ENCODE measurements at regions not wholly inside any gene's neighbourhood (a gene's known extent, or its start where the extent isn't known, plus 50 kb on each side); places are given as distances from the start of the nearest gene placed in this dataset.
"Not testable (repeated sequence)": the region's sequence is repeated elsewhere in the genome, so short reads cannot be mapped to it uniquely, and the experiment has no call there.

- Mint-ChIP-seq H3K27ac (no peak overlapping the region), H3K4me3 (no peak overlapping the region), H3K9me3 (peaks cover 0 to 2% (median 0%) of the 10 kb centered on the region in 11 donors), H3K4me1 (no peaks in the 10 kb centered on the region), H3K36me3 (no peaks in the 10 kb centered on the region), H3K27me3 (peaks cover 0 to 4% (median 0%) of the 10 kb centered on the region in 5 donors)
- CTCF ChIA-PET, result no interaction called here
- Histone ChIP-seq H3K27me3 (ENCODE audit: control insufficient read depth in 2 of 2, insufficient read depth in 2 of 2, low read length in 2 of 2) (no peaks in the 10 kb centered on the region), H3K9me3 (ENCODE audit: control insufficient read depth in 2 of 3, low read length in 3 of 3) (no peaks in the 10 kb centered on the region), H3K36me3 (ENCODE audit: control insufficient read depth in 2 of 3, insufficient read depth in 3 of 3, low read length in 3 of 3) (no peaks in the 10 kb centered on the region), H3K4me1 (ENCODE audit: control insufficient read depth in 2 of 2, insufficient read depth in 2 of 2, low read length in 2 of 2) (no peaks in the 10 kb centered on the region), H3K4me3 (ENCODE audit: low read length) (no peak overlapping the region), H3K27ac (ENCODE audit: low read depth, low read length) (no peak overlapping the region)
- intact Hi-C loops (cut with micrococcal nuclease), result no loop called here
- no peak for DNase-seq
- no peak for ATAC-seq
- POLR2A ChIA-PET, result no interaction called here
Observed at GRCh38 chr2:150809103-150809502, 321.6 kb upstream of the RND3 start.

GRCh38 chr2:150806336-150806735 is 318.9 kb upstream of the RND3 start:
- Histone ChIP-seq H3K27ac (ENCODE audit: low read depth, low read length) (no peak overlapping the region), H3K4me3 (ENCODE audit: low read length) (no peak overlapping the region), H3K36me3 (ENCODE audit: control insufficient read depth in 2 of 3, insufficient read depth in 3 of 3, low read length in 3 of 3) (no peaks in the 10 kb centered on the region), H3K27me3 (ENCODE audit: control insufficient read depth in 2 of 2, insufficient read depth in 2 of 2, low read length in 2 of 2) (no peaks in the 10 kb centered on the region), H3K4me1 (ENCODE audit: control insufficient read depth in 2 of 2, insufficient read depth in 2 of 2, low read length in 2 of 2) (no peaks in the 10 kb centered on the region), H3K9me3 (ENCODE audit: control insufficient read depth in 2 of 3, low read length in 3 of 3) (no peaks in the 10 kb centered on the region)
- ATAC-seq (no peak), DNase-seq (no peak)
- H3K27ac Mint-ChIP-seq, result no peak overlapping the region
- ChIA-PET POLR2A (no interaction called here), CTCF (no interaction called here)
- no peaks in the 10 kb centered on the region for H3K4me1 Mint-ChIP-seq
- no peaks in the 10 kb centered on the region for H3K36me3 Mint-ChIP-seq
- H3K4me3 Mint-ChIP-seq, result no peak overlapping the region
- peaks cover 0 to 2% (median 0%) of the 10 kb centered on the region in 11 donors for H3K9me3 Mint-ChIP-seq
- peaks cover 0 to 12% (median 0%) of the 10 kb centered on the region in 5 donors for H3K27me3 Mint-ChIP-seq
- intact Hi-C loops (cut with micrococcal nuclease), result no loop called here

GRCh38 chr2:150803689-150804398 is 316.4 kb upstream of the RND3 start:
- no peaks in the 10 kb centered on the region for H3K36me3 ChIP-seq (ENCODE audit: control insufficient read depth in 2 of 3, insufficient read depth in 3 of 3, low read length in 3 of 3)
- H3K27me3 ChIP-seq (ENCODE audit: control insufficient read depth in 2 of 2, insufficient read depth in 2 of 2, low read length in 2 of 2), result no peaks in the 10 kb centered on the region
- Mint-ChIP-seq H3K4me3 (no peak overlapping the region), H3K9me3 (peaks cover 0 to 2% (median 0%) of the 10 kb centered on the region in 11 donors), H3K4me1 (no peaks in the 10 kb centered on the region), H3K27ac (no peak overlapping the region), H3K36me3 (no peaks in the 10 kb centered on the region), H3K27me3 (peaks cover 0 to 12% (median 0%) of the 10 kb centered on the region in 5 donors)
- no peak overlapping the region for H3K27ac ChIP-seq (ENCODE audit: low read depth, low read length)
- H3K4me1 ChIP-seq (ENCODE audit: control insufficient read depth in 2 of 2, insufficient read depth in 2 of 2, low read length in 2 of 2), result no peaks in the 10 kb centered on the region
- H3K4me3 ChIP-seq (ENCODE audit: low read length), result no peak overlapping the region
- intact Hi-C loops (cut with micrococcal nuclease), result no loop called here
- ChIA-PET CTCF (no interaction called here), POLR2A (no interaction called here)
- no peaks in the 10 kb centered on the region for H3K9me3 ChIP-seq (ENCODE audit: control insufficient read depth in 2 of 3, low read length in 3 of 3)
- ATAC-seq (no peak), DNase-seq (no peak)

- intact Hi-C loops (cut with micrococcal nuclease), result no loop called here
- no peaks in the 10 kb centered on the region for H3K4me1 ChIP-seq (ENCODE audit: control insufficient read depth in 2 of 2, insufficient read depth in 2 of 2, low read length in 2 of 2)
- ATAC-seq (no peak), DNase-seq (no peak)
- H3K9me3 ChIP-seq (ENCODE audit: control insufficient read depth in 2 of 3, low read length in 3 of 3), result no peaks in the 10 kb centered on the region
- H3K27me3 Mint-ChIP-seq, result peaks cover 0 to 12% (median 0%) of the 10 kb centered on the region in 5 donors
- peaks cover 0 to 2% (median 0%) of the 10 kb centered on the region in 11 donors for H3K9me3 Mint-ChIP-seq
- H3K27me3 ChIP-seq (ENCODE audit: control insufficient read depth in 2 of 2, insufficient read depth in 2 of 2, low read length in 2 of 2), result no peaks in the 10 kb centered on the region
- H3K4me1 Mint-ChIP-seq, result no peaks in the 10 kb centered on the region
- H3K27ac ChIP-seq (ENCODE audit: low read depth, low read length), result no peak overlapping the region
- no peaks in the 10 kb centered on the region for H3K36me3 Mint-ChIP-seq
- H3K27ac Mint-ChIP-seq, result no peak overlapping the region
- CTCF ChIA-PET, result no interaction called here
- no peak overlapping the region for H3K4me3 ChIP-seq (ENCODE audit: low read length)
- H3K36me3 ChIP-seq (ENCODE audit: control insufficient read depth in 2 of 3, insufficient read depth in 3 of 3, low read length in 3 of 3), result no peaks in the 10 kb centered on the region
- H3K4me3 Mint-ChIP-seq, result no peak overlapping the region
- POLR2A ChIA-PET, result no interaction called here
Observed at GRCh38 chr2:150802635-150803034, 315.2 kb upstream of the RND3 start.

- H3K27ac ChIP-seq (ENCODE audit: low read depth, low read length); H3K36me3 Mint-ChIP-seq; H3K27me3 ChIP-seq (ENCODE audit: control insufficient read depth in 2 of 2, insufficient read depth in 2 of 2, low read length in 2 of 2); CTCF ChIA-PET; H3K36me3 ChIP-seq (ENCODE audit: control insufficient read depth in 2 of 3, insufficient read depth in 3 of 3, low read length in 3 of 3); H3K4me3 Mint-ChIP-seq; H3K4me1 Mint-ChIP-seq; H3K27ac Mint-ChIP-seq; H3K4me3 ChIP-seq (ENCODE audit: low read length); H3K9me3 ChIP-seq (ENCODE audit: control insufficient read depth in 2 of 3, low read length in 3 of 3); intact Hi-C loops (cut with micrococcal nuclease); POLR2A ChIA-PET; DNase-seq; H3K4me1 ChIP-seq (ENCODE audit: control insufficient read depth in 2 of 2, insufficient read depth in 2 of 2, low read length in 2 of 2); ATAC-seq: not testable (repeated sequence)
- Mint-ChIP-seq H3K9me3 (peaks cover 0 to 12% (median 4%) of the 10 kb centered on the region in 11 donors), H3K27me3 (peaks cover 0 to 13% (median 0%) of the 10 kb centered on the region in 5 donors)
Observed at GRCh38 chr2:150796236-150796635, 308.8 kb upstream of the RND3 start.

GRCh38 chr2:150792780-150793300 is 305.4 kb upstream of the RND3 start:
- Mint-ChIP-seq H3K4me3 (no peak overlapping the region), H3K36me3 (no peaks in the 10 kb centered on the region), H3K9me3 (peaks cover 0 to 12% (median 4%) of the 10 kb centered on the region in 11 donors), H3K4me1 (no peaks in the 10 kb centered on the region), H3K27ac (no peak overlapping the region), H3K27me3 (peaks cover 0 to 13% (median 0%) of the 10 kb centered on the region in 5 donors)
- ChIA-PET POLR2A (no interaction called here), CTCF (interaction anchor here (0.6 kb wide), 1 partner anchor 45 kb away, joined by 3 read pairs; no protein-coding TSS in a partner anchor)
- Histone ChIP-seq H3K27ac (ENCODE audit: low read depth, low read length) (no peak overlapping the region), H3K27me3 (ENCODE audit: control insufficient read depth in 2 of 2, insufficient read depth in 2 of 2, low read length in 2 of 2) (no peaks in the 10 kb centered on the region), H3K36me3 (ENCODE audit: control insufficient read depth in 2 of 3, insufficient read depth in 3 of 3, low read length in 3 of 3) (no peaks in the 10 kb centered on the region), H3K4me1 (ENCODE audit: control insufficient read depth in 2 of 2, insufficient read depth in 2 of 2, low read length in 2 of 2) (no peaks in the 10 kb centered on the region), H3K9me3 (ENCODE audit: control insufficient read depth in 2 of 3, low read length in 3 of 3) (peaks cover 0 to 4% (median 0%) of the 10 kb centered on the region in 3 experiments), H3K4me3 (ENCODE audit: low read length) (no peak overlapping the region)
- ATAC-seq, result no peak
- no peak for DNase-seq
- intact Hi-C loops (cut with micrococcal nuclease), result no loop called here

- H3K9me3 Mint-ChIP-seq, result peaks cover 0 to 12% (median 4%) of the 10 kb centered on the region in 11 donors
- CTCF ChIA-PET, result no interaction called here
Observed at GRCh38 chr2:150791567-150791966, 304.1 kb upstream of the RND3 start.

More at GRCh38 chr2:150791567-150791966, 304.1 kb upstream of the RND3 start:
- intact Hi-C loops (cut with micrococcal nuclease), result no loop called here
- Histone ChIP-seq H3K36me3 (ENCODE audit: control insufficient read depth in 2 of 3, insufficient read depth in 3 of 3, low read length in 3 of 3) (no peaks in the 10 kb centered on the region), H3K9me3 (ENCODE audit: control insufficient read depth in 2 of 3, low read length in 3 of 3) (peaks cover 0 to 4% (median 0%) of the 10 kb centered on the region in 3 experiments), H3K4me1 (ENCODE audit: control insufficient read depth in 2 of 2, insufficient read depth in 2 of 2, low read length in 2 of 2) (no peaks in the 10 kb centered on the region), H3K27ac (ENCODE audit: low read depth, low read length) (no peak overlapping the region), H3K4me3 (ENCODE audit: low read length) (no peak overlapping the region), H3K27me3 (ENCODE audit: control insufficient read depth in 2 of 2, insufficient read depth in 2 of 2, low read length in 2 of 2) (no peaks in the 10 kb centered on the region)
- H3K4me1 Mint-ChIP-seq, result no peaks in the 10 kb centered on the region
- no peak overlapping the region for H3K27ac Mint-ChIP-seq
- POLR2A ChIA-PET, result no interaction called here
- ATAC-seq (no peak), DNase-seq (no peak)
- no peak overlapping the region for H3K4me3 Mint-ChIP-seq
- H3K27me3 Mint-ChIP-seq, result peaks cover 0 to 13% (median 0%) of the 10 kb centered on the region in 5 donors
- H3K36me3 Mint-ChIP-seq, result no peaks in the 10 kb centered on the region

Measured in naive thymus-derived CD4-positive, alpha-beta T cell (primary cell).